WI38 (cell line): ENCODE measurements at regions not wholly inside any gene's neighbourhood (a gene's known extent, or its start where the extent isn't known, plus 50 kb on each side); places are given as distances from the start of the nearest gene placed in this dataset.

ENCODE experiments used
- H3K4me3 ChIP-seq: 2 replicates; pipeline ENCODE4 v1.5.1; 2011; ENCODE audit warnings: low read depth, mild to moderate bottlenecking, control low read depth, low read length
- TF ChIP-seq, protein P1 (sequence below): IDR thresholded peaks from 2 replicates; pipeline ENCODE4 v1.5.1; 2012; ENCODE audit warnings: low read depth, mild to moderate bottlenecking, control low read depth, low read length

DNA sequence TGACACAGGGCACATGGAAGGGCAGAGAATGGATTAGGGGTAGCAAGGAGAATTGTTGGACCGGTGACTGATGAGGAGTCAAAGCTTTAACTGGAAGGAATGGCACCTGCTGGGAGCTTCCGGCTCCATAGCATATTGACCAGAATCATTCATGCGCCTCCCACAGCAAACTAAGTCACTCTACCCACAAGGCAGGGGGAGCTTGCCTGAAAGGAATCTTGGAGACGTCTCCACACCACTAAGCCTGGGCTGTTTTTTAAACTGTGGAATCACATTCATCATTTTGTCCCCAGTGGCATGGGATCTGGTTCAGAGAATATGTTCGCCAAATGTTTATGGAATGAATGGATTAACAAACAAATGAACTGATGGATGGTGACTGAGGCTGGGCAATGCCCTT, 57.0 kb upstream of the ITGA11 start:
- H3K4me3 ChIP-seq: no peak overlapping the region
- TF ChIP-seq, protein P1, sequence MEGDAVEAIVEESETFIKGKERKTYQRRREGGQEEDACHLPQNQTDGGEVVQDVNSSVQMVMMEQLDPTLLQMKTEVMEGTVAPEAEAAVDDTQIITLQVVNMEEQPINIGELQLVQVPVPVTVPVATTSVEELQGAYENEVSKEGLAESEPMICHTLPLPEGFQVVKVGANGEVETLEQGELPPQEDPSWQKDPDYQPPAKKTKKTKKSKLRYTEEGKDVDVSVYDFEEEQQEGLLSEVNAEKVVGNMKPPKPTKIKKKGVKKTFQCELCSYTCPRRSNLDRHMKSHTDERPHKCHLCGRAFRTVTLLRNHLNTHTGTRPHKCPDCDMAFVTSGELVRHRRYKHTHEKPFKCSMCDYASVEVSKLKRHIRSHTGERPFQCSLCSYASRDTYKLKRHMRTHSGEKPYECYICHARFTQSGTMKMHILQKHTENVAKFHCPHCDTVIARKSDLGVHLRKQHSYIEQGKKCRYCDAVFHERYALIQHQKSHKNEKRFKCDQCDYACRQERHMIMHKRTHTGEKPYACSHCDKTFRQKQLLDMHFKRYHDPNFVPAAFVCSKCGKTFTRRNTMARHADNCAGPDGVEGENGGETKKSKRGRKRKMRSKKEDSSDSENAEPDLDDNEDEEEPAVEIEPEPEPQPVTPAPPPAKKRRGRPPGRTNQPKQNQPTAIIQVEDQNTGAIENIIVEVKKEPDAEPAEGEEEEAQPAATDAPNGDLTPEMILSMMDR: no peak

DNA sequence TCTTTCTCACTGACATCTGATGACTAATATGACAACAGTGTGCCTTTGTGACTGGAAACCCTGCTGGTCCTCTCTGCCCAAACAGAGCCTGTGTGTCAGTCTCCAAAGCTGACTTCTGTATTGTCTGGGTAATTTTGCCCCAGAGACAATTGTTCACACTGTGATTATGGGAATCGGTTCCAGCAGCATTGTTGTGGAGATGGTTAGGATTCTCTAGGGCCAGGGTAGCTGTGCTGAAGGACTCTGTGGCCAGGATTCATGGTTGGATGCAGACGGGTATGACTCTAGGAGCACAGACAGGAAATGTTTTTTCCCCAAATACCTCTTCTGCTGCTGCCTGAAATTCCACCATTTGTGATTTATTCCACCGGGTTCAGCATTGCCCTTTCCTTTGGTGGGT, 57.5 kb upstream of the ITGA11 start:
- TF ChIP-seq, protein P1: no peak
- H3K4me3 ChIP-seq: no peak overlapping the region

DNA sequence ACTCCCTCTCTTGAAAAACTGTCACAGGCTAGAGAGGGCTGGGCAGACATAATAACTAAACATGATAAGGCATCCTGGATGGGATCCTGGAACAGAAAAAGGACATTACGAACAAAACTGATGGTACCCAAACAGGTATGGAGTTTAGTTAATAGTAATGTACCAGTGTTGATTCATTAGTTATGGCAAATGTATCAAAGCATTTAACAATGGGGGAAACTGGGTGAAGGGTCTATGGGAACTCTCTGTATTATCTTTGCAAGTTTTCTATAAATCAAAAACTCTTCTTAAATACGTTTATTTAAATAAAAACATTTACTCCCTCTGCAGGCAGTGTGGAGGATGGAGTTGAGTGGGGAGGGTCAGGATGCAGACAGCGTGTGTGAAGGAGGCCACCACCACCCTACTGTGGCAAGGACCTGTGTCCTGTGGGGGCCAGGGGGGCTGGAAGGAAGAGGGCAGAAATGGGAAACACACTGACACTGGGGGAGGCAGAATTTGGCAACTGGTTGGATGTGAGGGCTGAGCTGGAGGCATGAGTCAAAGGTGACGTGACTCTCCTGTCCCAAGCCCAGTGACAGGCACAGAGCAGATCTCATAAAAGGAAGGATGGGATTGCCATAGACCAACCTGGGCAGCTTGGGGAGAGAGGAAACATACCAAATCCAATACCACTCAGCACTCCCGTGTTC, 59.6 kb upstream of the ITGA11 start:
- TF ChIP-seq, protein P1: no peak
- H3K4me3 ChIP-seq: no peak overlapping the region

DNA sequence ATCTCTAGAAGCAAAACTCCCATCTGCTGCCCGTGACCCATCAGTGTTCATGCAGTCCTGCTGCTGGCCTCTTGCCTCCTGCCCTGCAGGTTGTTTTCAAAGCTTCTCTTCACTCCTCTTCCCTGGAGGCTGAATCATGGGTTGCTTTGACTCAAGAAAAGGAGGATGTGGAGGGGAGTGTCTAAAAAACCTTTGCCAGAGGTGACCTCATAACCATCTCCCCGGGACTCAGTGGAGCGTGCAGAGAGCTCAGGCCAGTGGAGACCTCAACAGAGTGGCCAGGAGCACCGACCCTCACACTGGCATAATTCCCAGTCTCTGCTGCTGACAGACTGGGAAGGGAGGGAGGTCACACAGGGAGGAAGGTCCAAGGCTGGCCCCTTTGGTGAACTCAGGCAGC, 60.9 kb upstream of the ITGA11 start:
- TF ChIP-seq, protein P1: no peak

DNA sequence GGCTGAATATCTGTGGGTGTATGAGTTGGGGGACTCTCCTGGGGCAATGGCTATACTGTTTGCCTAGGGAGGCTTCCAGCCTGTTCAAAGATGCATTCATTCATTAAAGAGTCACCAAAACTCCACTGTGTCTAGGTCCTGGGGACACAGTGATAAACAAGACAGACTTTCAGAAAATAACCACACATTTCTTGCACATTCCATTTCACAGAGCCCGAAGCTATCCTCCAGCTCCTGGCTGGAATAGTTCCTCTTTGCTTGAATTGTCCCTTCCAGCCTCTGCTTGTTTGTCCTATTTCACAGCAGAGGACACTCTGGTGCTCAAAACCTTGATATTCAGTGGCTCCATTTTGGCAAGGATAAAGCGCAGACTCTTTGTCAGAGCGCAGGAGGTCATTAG, 61.7 kb upstream of the ITGA11 start:
- TF ChIP-seq, protein P1: no peak
- no peak overlapping the region for H3K4me3 ChIP-seq

More for the DNA sequence above, 60.9 kb upstream of the ITGA11 start:
- H3K4me3 ChIP-seq: no peak overlapping the region

DNA sequence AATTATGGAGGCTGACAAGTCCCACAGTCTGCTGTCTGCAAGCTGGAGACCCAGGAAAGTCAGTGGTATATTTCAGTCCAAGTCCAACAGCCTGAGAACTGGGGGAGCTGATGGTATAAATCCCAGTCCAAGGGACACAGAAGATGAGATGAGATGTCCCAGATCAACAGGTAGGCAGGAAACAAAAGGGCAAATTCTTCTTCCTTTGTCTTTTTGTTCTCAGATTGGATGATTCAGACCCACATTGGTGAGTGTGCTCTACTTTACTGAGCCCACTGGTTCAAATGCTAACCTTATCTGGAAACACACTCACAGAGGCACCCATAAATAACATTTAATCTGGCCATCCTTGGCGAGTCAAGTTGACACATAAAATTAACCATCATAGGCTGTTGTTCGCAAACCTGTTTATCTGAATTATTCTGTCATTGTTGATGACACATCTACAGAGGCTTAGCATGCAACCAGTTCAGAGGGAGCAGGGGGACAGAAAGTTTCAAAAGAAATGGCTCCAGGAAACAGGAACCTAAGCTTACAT, 62.7 kb upstream of the ITGA11 start:
- TF ChIP-seq, protein P1: no peak

DNA sequence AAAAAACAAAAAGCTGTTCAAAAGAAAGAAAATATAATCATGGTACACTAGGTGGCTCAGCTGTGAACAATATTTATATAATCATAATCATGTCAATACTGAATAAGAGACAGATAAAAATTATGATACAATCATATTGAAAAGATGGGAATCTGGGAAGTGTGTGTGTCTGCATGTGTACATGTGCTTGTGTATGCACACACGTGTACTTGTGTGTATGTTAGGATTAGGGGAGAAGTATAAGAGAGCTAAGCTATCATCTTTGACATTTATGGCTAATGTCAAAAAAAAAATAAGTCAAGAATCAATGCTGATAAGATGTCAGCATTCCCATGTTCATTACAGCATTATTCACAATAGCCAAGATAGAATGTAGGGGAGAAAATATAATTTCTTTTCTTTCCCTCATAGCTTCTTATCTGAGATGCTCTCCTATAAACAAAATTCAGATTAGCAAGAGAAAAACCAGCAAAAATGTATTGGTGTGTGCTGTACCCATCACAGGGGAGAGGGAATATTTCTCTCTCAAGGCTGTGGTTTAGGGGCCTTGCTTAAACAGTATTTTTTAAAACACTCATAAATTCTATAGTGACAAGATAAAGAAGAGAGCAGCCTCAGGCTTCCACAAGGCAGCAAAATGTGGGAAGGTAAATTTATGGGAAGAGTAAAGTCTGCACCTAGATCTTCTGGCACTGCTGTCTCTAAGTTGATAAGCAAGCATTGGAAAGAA, 63.4 kb upstream of the ITGA11 start:
- H3K4me3 ChIP-seq: no peak overlapping the region
- TF ChIP-seq, protein P1: no peak

More for the DNA sequence above, 62.7 kb upstream of the ITGA11 start:
- no peak overlapping the region for H3K4me3 ChIP-seq
